ENCODE measurements at regions not wholly inside any gene's neighbourhood (a gene's known extent, or its start where the extent isn't known, plus 50 kb on each side); places are given as distances from the start of the nearest gene placed in this dataset.

GRCh38 chr3:164340273-164340672 lies 738.0 kb downstream of the SI start:
- TF ChIP-seq, protein P1, sequence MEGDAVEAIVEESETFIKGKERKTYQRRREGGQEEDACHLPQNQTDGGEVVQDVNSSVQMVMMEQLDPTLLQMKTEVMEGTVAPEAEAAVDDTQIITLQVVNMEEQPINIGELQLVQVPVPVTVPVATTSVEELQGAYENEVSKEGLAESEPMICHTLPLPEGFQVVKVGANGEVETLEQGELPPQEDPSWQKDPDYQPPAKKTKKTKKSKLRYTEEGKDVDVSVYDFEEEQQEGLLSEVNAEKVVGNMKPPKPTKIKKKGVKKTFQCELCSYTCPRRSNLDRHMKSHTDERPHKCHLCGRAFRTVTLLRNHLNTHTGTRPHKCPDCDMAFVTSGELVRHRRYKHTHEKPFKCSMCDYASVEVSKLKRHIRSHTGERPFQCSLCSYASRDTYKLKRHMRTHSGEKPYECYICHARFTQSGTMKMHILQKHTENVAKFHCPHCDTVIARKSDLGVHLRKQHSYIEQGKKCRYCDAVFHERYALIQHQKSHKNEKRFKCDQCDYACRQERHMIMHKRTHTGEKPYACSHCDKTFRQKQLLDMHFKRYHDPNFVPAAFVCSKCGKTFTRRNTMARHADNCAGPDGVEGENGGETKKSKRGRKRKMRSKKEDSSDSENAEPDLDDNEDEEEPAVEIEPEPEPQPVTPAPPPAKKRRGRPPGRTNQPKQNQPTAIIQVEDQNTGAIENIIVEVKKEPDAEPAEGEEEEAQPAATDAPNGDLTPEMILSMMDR (IDR thresholded peaks at IDR 0.05; ENCODE audit: extremely low read depth in 1 of 2, insufficient read depth in 1 of 2, low read depth in 1 of 2, low read length in 2 of 2) = no peak
- TF ChIP-seq POLR2A (IDR thresholded peaks at IDR 0.05; ENCODE audit: low read depth, low read length) (no peak), MYC (IDR thresholded peaks at IDR 0.05; ENCODE audit: low read depth, low read length) (no peak), MAX (IDR thresholded peaks at IDR 0.05; ENCODE audit: insufficient read depth, insufficient read length) (no peak), EZH2 (IDR thresholded peaks at IDR 0.05; ENCODE audit: borderline replicate concordance, low read depth, low read length, severe bottlenecking) (no peak), POLR2AphosphoS5 (IDR thresholded peaks at IDR 0.05; ENCODE audit: insufficient read depth, low read depth, low read length) (no peak), JUN (IDR thresholded peaks at IDR 0.05; ENCODE audit: borderline replicate concordance, insufficient read depth, insufficient read length, low read depth) (no peak)

All from endothelial cell of umbilical vein (primary cell).